HG03159 (cell line): ENCODE measurements at regions not wholly inside any gene's neighbourhood (a gene's known extent, or its start where the extent isn't known, plus 50 kb on each side); places are given as distances from the start of the nearest gene placed in this dataset.

Source experiments
- ATAC-seq: cut with Tn5 transposase; IDR thresholded peaks from one replicate; pipeline ENCODE4 v1.9.1; 2021; ENCODE audit warnings: mild to moderate bottlenecking, moderate library complexity; ENCODE audit not compliant: unreplicated experiment

GRCh38 chr1:5393146-5393545 lies 599.1 kb downstream of the NPHP4 start:
- no peak for ATAC-seq

GRCh38 chr1:5391725-5392124 lies 600.5 kb downstream of the NPHP4 start:
- no peak for ATAC-seq

GRCh38 chr1:5390504-5390903 lies 601.7 kb downstream of the NPHP4 start:
- no peak for ATAC-seq

DNA sequence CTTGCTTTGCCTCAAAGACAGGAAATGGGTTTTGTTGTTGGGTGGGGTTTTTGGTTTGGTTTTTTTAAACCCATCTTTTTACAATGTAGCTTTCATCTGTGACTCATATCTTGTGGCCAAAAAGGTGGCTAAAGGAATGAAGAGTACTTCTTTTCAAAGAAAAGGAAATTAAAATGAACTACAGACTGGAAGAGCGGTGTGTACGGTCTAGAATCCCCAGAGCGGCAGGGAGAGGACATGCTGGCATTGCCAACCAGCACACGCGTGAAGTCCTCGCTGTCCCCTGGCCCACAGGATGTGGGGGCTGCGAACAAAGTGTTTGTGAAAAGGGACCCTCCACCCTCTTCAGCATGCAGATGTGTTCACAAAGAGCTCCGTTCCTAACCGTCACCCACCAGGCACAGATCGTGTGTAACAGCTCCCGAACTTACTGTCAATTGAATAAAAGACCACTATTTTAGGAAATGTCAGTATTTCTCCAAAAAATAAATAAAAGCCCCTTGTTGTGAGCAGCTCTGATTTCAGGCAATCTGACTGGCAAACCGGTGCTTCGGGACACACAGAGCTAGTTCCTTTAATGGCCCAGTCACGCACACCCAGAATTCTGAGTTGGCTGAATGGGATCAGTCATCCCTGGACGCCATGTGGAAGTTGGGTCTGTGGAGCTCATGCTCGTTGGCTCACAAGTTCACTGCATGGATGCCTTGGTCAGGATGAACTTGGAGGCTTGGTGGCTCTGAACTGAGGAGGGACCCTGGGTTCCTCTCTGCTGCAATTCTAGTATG lies 602.9 kb downstream of the NPHP4 start:
- ATAC-seq: no peak

- ATAC-seq: no peak
These were observed 603.6 kb downstream of the NPHP4 start for GRCh38 chr1:5388622-5389021.

- no peak for ATAC-seq
These were observed 605.9 kb downstream of the NPHP4 start for GRCh38 chr1:5386371-5386770.

DNA sequence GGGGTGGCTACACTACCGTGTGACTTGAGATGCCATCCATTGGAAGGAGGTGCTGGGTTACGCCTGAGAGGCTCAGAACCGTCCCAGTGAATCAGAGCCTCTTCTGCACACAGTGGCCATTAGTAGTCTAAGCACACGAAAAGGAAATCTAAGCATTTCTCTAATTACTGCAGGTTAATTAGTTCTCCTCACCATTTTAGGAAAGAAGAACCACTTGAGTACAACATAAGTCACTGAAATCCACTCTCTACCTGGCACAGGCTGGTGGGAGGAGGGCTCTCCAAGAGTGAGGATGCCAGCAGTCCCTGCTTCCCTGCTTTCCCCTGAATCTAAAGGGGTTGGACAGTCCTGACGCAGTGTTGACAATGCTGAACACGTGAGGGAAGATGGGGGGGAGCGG lies 606.3 kb downstream of the NPHP4 start:
- ATAC-seq: no peak

- ATAC-seq: no peak
These were observed 607.0 kb downstream of the NPHP4 start for GRCh38 chr1:5385096-5385799.

DNA sequence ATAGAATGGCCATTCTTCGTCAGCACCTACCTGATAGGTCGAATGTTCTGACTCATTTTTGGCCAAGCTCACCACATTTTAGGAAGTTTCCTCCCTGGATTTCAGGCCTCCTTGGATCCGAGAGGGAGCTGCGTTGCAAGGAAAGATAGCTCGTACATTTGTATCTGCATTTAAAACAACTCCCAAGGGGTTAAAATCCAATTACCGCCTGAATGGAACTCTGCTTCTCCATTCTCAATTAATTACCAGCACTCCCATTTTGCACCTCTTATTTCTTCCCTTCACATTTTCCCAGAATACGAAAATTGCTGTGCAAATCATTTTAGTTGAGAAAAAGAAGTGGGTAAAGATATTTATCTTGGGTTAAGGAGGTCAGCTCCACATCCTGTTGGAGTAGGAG lies 610.7 kb downstream of the NPHP4 start:
- no peak for ATAC-seq

GRCh38 chr1:5379176-5379759 lies 613.0 kb downstream of the NPHP4 start:
- no peak for ATAC-seq

- ATAC-seq: no peak
These were observed 615.5 kb downstream of the NPHP4 start for GRCh38 chr1:5376538-5377247.

DNA sequence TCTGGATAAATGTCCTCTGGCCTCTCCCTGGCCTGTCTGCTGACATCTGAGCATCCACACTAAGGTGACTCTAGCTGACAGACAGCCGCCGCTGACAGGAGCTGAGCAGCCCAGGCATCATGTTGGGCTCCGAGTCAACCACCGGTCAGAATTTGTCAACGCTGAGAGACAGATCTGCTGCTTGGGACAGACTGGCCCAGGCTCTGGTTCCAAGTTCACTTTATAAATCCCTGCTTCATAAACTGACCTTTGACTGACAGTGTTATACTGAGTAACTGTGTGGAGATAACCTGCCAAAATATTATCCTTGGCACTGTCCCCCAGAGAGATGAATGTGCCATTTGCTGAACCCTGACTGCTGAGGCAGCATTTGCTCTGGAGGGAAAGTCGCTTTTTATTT lies 616.7 kb downstream of the NPHP4 start:
- ATAC-seq: no peak

DNA sequence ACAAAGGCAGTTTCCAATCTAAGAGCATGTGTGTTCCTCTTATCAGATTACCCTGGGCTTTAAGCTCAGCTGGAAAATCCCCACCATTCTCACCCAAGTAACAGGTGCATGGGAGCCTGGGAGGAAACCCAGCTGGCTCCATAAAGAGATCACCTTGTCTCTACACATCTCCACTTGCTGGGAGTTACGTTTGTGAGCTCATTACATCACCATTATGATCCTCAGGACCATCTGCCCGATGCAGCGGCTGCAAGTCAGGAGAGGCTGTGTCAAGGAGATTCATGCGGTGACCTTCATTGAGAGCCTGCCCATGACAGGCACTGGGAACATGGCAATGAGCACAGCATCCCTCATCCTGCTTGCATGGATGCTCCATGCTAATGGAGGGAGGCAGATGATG lies 618.0 kb downstream of the NPHP4 start:
- no peak for ATAC-seq

- ATAC-seq: no peak
These were observed 618.9 kb downstream of the NPHP4 start for GRCh38 chr1:5373281-5373680.

- no peak for ATAC-seq
These were observed 621.0 kb downstream of the NPHP4 start for GRCh38 chr1:5371270-5371669.

DNA sequence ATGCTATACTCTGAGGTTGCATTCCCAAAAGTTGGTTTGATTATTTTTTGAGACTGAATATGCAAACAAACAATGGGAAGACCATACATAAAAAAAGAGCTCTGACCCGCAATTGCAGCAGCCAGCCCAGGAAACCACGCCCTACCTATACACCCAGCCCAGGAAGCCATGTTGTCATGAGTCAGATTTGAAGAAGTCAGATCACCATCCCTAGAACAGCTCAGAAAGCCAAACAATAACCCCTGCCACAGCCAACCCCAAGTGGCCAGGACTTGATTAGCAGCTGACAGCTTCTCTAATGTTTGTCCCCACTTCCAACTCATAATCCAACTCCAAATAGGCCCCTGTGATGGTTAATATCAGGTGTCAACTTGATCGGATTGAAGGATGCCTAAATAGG lies 621.9 kb downstream of the NPHP4 start:
- ATAC-seq: no peak

DNA sequence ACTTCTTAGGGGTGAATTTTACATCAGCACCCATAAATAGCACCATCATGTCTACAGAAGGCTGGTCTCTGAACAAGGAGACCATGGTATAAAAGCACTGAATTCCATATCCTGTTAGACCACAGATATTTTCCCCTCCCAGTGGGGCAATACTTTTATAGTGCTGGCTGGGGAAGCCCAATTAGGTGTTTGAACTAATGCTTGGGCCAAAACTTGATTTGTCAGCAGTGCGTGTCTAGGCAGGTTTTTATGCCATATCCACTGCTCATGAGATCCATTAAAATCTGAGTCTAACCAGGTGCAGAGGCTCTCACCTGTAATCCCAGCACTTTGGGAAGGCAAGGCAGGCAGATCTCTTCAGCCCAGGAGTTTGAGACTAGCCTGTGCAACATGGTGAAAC lies 623.0 kb downstream of the NPHP4 start:
- no peak for ATAC-seq

DNA sequence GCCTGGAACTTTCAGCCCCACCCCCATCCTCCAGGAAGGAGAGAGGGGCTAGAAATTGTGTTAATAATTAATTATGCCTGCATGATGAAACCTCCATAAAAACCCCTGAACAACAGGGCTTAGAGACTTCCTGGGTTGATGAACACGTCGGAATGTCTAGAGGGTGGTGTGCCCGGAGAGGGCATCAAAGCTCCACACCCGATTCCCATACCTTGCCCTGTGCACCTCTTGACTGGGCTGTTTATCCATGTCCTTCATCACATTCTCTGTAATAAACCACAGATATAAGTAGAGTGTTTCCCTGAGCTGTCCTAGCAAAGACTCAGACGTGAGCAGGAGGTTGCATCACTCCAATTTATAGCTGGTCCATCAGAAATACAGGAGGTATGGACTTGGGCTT lies 624.0 kb downstream of the NPHP4 start:
- ATAC-seq: no peak

- no peak for ATAC-seq
These were observed 624.9 kb downstream of the NPHP4 start for GRCh38 chr1:5367306-5367705.

- ATAC-seq: no peak
These were observed 626.5 kb downstream of the NPHP4 start for GRCh38 chr1:5365751-5366150.

GRCh38 chr1:5364591-5364990 lies 627.6 kb downstream of the NPHP4 start:
- no peak for ATAC-seq

- no peak for ATAC-seq
These were observed 637.5 kb downstream of the NPHP4 start for GRCh38 chr1:5354681-5355080.
